ENCODE measurements at regions not wholly inside any gene's neighbourhood (a gene's known extent, or its start where the extent isn't known, plus 50 kb on each side); places are given as distances from the start of the nearest gene placed in this dataset.
"Not testable (repeated sequence)": the region's sequence is repeated elsewhere in the genome, so short reads cannot be mapped to it uniquely, and the experiment has no call there.

- H3K27ac Mint-ChIP-seq, result no peak overlapping the region
- peaks cover 5% of the 10 kb centered on the region for H3K9me3 Mint-ChIP-seq (ENCODE audit: low read depth)
- no peak for ATAC-seq
- no peak overlapping the region for H3K4me3 Mint-ChIP-seq
- no peaks in the 10 kb centered on the region for H3K36me3 Mint-ChIP-seq
- CTCF ChIA-PET, result no interaction called here
- DNase-seq, result no peak
- no peaks in the 10 kb centered on the region for H3K4me1 Mint-ChIP-seq
- H3K27me3 Mint-ChIP-seq, result no peaks in the 10 kb centered on the region
These were observed 1509.3 kb downstream of the FAM181B start for GRCh38 chr11:81224396-81224795.

GRCh38 chr11:81222491-81222890 lies 1511.2 kb downstream of the FAM181B start:
- DNase-seq, result no peak
- no peaks in the 10 kb centered on the region for H3K4me1 Mint-ChIP-seq
- CTCF ChIA-PET, result no interaction called here
- H3K27me3 Mint-ChIP-seq, result no peaks in the 10 kb centered on the region
- ATAC-seq, result no peak
- H3K27ac Mint-ChIP-seq, result no peak overlapping the region
- no peak overlapping the region for H3K4me3 Mint-ChIP-seq
- peaks cover 7% of the 10 kb centered on the region for H3K9me3 Mint-ChIP-seq (ENCODE audit: low read depth)
- H3K36me3 Mint-ChIP-seq, result no peaks in the 10 kb centered on the region

- no peak overlapping the region for H3K4me3 Mint-ChIP-seq
- no peak overlapping the region for H3K27ac Mint-ChIP-seq
- H3K9me3 Mint-ChIP-seq (ENCODE audit: low read depth), result peaks cover 7% of the 10 kb centered on the region
- no peaks in the 10 kb centered on the region for H3K36me3 Mint-ChIP-seq
- DNase-seq, result no peak
- ATAC-seq, result no peak
- no peaks in the 10 kb centered on the region for H3K4me1 Mint-ChIP-seq
- CTCF ChIA-PET, result no interaction called here
- H3K27me3 Mint-ChIP-seq, result no peaks in the 10 kb centered on the region
These were observed 1513.3 kb downstream of the FAM181B start for GRCh38 chr11:81220146-81220895.

- CTCF ChIA-PET, result no interaction called here
- no peak for DNase-seq
- no peak for ATAC-seq
- Mint-ChIP-seq H3K4me3 (no peak overlapping the region), H3K4me1 (no peaks in the 10 kb centered on the region), H3K27ac (no peak overlapping the region), H3K36me3 (no peaks in the 10 kb centered on the region), H3K27me3 (no peaks in the 10 kb centered on the region), H3K9me3 (ENCODE audit: low read depth) (peaks cover 10% of the 10 kb centered on the region)
These were observed 1514.0 kb downstream of the FAM181B start for GRCh38 chr11:81219661-81220060.

GRCh38 chr11:81218440-81218839 lies 1515.2 kb downstream of the FAM181B start:
- CTCF ChIA-PET, result no interaction called here
- Mint-ChIP-seq H3K4me1 (no peaks in the 10 kb centered on the region), H3K4me3 (no peak overlapping the region), H3K27ac (no peak overlapping the region), H3K36me3 (no peaks in the 10 kb centered on the region), H3K27me3 (no peaks in the 10 kb centered on the region), H3K9me3 (ENCODE audit: low read depth) (peaks cover 10% of the 10 kb centered on the region)
- ATAC-seq (no peak), DNase-seq (no peak)

- Mint-ChIP-seq H3K36me3 (no peaks in the 10 kb centered on the region), H3K9me3 (ENCODE audit: low read depth) (peaks cover 11% of the 10 kb centered on the region), H3K27ac (no peak overlapping the region), H3K4me3 (no peak overlapping the region), H3K4me1 (no peaks in the 10 kb centered on the region), H3K27me3 (no peaks in the 10 kb centered on the region)
- CTCF ChIA-PET, result no interaction called here
- ATAC-seq (no peak), DNase-seq (no peak)
These were observed 1522.6 kb downstream of the FAM181B start for GRCh38 chr11:81211050-81211449.

GRCh38 chr11:81207421-81208054 lies 1526.1 kb downstream of the FAM181B start:
- CTCF ChIA-PET, result no interaction called here
- no peak for ATAC-seq

GRCh38 chr11:81203876-81204275 lies 1529.8 kb downstream of the FAM181B start:
- Mint-ChIP-seq H3K27me3 (no peaks in the 10 kb centered on the region), H3K36me3 (no peaks in the 10 kb centered on the region), H3K27ac (no peak overlapping the region), H3K4me1 (no peaks in the 10 kb centered on the region), H3K4me3 (no peak overlapping the region), H3K9me3 (ENCODE audit: low read depth) (peaks cover 10% of the 10 kb centered on the region)
- CTCF ChIA-PET, result no interaction called here
- ATAC-seq (no peak), DNase-seq (no peak)

More at GRCh38 chr11:81207421-81208054, 1526.1 kb downstream of the FAM181B start:
- H3K27me3 Mint-ChIP-seq, result no peaks in the 10 kb centered on the region
- H3K4me1 Mint-ChIP-seq, result no peaks in the 10 kb centered on the region
- H3K9me3 Mint-ChIP-seq (ENCODE audit: low read depth), result peaks cover 8% of the 10 kb centered on the region
- no peak for DNase-seq
- no peak overlapping the region for H3K27ac Mint-ChIP-seq
- no peaks in the 10 kb centered on the region for H3K36me3 Mint-ChIP-seq
- no peak overlapping the region for H3K4me3 Mint-ChIP-seq

- Mint-ChIP-seq H3K4me1 (no peaks in the 10 kb centered on the region), H3K36me3 (no peaks in the 10 kb centered on the region), H3K27me3 (no peaks in the 10 kb centered on the region), H3K9me3 (ENCODE audit: low read depth) (peaks cover 16% of the 10 kb centered on the region), H3K4me3 (no peak overlapping the region), H3K27ac (no peak overlapping the region)
- DNase-seq, result no peak
- CTCF ChIA-PET, result no interaction called here
- no peak for ATAC-seq
These were observed 1536.3 kb downstream of the FAM181B start for GRCh38 chr11:81197396-81197795.

- Mint-ChIP-seq H3K27me3 (no peaks in the 10 kb centered on the region), H3K27ac (no peak overlapping the region), H3K4me1 (no peaks in the 10 kb centered on the region), H3K4me3 (no peak overlapping the region), H3K9me3 (ENCODE audit: low read depth) (peaks cover 5% of the 10 kb centered on the region), H3K36me3 (no peaks in the 10 kb centered on the region)
- CTCF ChIA-PET, result no interaction called here
- DNase-seq (no peak), ATAC-seq (no peak)
These were observed 1541.1 kb downstream of the FAM181B start for GRCh38 chr11:81192516-81192915.

GRCh38 chr11:81190546-81190945 lies 1543.1 kb downstream of the FAM181B start:
- DNase-seq (no peak), ATAC-seq (no peak)
- Mint-ChIP-seq H3K27me3 (no peaks in the 10 kb centered on the region), H3K4me1 (no peaks in the 10 kb centered on the region), H3K9me3 (ENCODE audit: low read depth) (peaks cover 11% of the 10 kb centered on the region), H3K36me3 (no peaks in the 10 kb centered on the region), H3K4me3 (no peak overlapping the region), H3K27ac (no peak overlapping the region)
- CTCF ChIA-PET, result no interaction called here

GRCh38 chr11:81187033-81187432 lies 1546.6 kb downstream of the FAM181B start:
- CTCF ChIA-PET, result not testable (repeated sequence)

GRCh38 chr11:81174646-81175330 lies 1558.9 kb downstream of the FAM181B start:
- no peak overlapping the region for H3K27ac Mint-ChIP-seq
- no peak for DNase-seq
- no peaks in the 10 kb centered on the region for H3K36me3 Mint-ChIP-seq
- no peaks in the 10 kb centered on the region for H3K27me3 Mint-ChIP-seq
- H3K4me1 Mint-ChIP-seq, result no peaks in the 10 kb centered on the region
- CTCF ChIA-PET, result no interaction called here
- H3K4me3 Mint-ChIP-seq, result no peak overlapping the region
- H3K9me3 Mint-ChIP-seq (ENCODE audit: low read depth), result peaks cover 2% of the 10 kb centered on the region
- no peak for ATAC-seq

More at GRCh38 chr11:81187033-81187432, 1546.6 kb downstream of the FAM181B start:
- not testable (repeated sequence) for H3K4me1 Mint-ChIP-seq; H3K9me3 Mint-ChIP-seq (ENCODE audit: low read depth); H3K4me3 Mint-ChIP-seq; ATAC-seq; H3K36me3 Mint-ChIP-seq; DNase-seq; H3K27me3 Mint-ChIP-seq; H3K27ac Mint-ChIP-seq

- Mint-ChIP-seq H3K4me3 (no peak overlapping the region), H3K4me1 (no peaks in the 10 kb centered on the region), H3K27ac (no peak overlapping the region), H3K36me3 (no peaks in the 10 kb centered on the region), H3K9me3 (ENCODE audit: low read depth) (peaks cover 2% of the 10 kb centered on the region), H3K27me3 (no peaks in the 10 kb centered on the region)
- CTCF ChIA-PET, result no interaction called here
- no peak for ATAC-seq
- DNase-seq, result no peak
These were observed 1568.5 kb downstream of the FAM181B start for GRCh38 chr11:81165164-81165563.

Measured in activated CD8-positive, alpha-beta memory T cell treated with anti-CD3 and anti-CD28 coated beads, Interleukin-2, amount 10 ng/mL, durations not matched to agents 7 days and 5 days (primary cell).